HL-60 (cell line): ENCODE measurements at regions not wholly inside any gene's neighbourhood (a gene's known extent, or its start where the extent isn't known, plus 50 kb on each side); places are given as distances from the start of the nearest gene placed in this dataset.

Experiments
- TF ChIP-seq, protein P1 (sequence below): IDR thresholded peaks from one replicate; pipeline ENCODE4 v1.5.1; 2011; ENCODE audit warnings: low read length, control low read depth, inconsistent platforms; ENCODE audit not compliant: insufficient read depth
- TF ChIP-seq, protein P2 (sequence below): IDR thresholded peaks from 2 replicates; pipeline ENCODE4 v1.6.1; 2012; ENCODE audit warnings: low read depth; ENCODE audit not compliant: insufficient replicate concordance

DNA sequence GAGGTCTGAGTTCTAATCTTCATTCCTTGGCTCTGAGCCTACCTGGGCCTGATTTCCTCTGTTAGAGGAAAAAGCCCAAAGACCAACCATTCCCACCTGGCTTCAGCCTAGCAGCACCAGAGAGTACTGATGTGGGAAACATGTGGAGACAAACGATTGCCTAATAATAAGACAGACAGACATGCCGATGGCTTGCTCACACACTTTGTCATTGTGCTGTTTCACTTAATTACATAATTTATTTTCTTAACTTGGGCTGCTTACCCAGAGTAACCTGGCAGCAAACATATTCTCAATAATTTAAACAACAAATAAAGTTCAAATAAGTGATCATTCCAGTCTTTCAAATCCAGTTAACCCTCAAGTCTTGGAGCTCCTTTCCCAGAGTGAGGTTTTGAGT, 83.4 kb downstream of the MAF start:
- TF ChIP-seq, protein P1, sequence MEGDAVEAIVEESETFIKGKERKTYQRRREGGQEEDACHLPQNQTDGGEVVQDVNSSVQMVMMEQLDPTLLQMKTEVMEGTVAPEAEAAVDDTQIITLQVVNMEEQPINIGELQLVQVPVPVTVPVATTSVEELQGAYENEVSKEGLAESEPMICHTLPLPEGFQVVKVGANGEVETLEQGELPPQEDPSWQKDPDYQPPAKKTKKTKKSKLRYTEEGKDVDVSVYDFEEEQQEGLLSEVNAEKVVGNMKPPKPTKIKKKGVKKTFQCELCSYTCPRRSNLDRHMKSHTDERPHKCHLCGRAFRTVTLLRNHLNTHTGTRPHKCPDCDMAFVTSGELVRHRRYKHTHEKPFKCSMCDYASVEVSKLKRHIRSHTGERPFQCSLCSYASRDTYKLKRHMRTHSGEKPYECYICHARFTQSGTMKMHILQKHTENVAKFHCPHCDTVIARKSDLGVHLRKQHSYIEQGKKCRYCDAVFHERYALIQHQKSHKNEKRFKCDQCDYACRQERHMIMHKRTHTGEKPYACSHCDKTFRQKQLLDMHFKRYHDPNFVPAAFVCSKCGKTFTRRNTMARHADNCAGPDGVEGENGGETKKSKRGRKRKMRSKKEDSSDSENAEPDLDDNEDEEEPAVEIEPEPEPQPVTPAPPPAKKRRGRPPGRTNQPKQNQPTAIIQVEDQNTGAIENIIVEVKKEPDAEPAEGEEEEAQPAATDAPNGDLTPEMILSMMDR: no peak
- TF ChIP-seq, protein P2, sequence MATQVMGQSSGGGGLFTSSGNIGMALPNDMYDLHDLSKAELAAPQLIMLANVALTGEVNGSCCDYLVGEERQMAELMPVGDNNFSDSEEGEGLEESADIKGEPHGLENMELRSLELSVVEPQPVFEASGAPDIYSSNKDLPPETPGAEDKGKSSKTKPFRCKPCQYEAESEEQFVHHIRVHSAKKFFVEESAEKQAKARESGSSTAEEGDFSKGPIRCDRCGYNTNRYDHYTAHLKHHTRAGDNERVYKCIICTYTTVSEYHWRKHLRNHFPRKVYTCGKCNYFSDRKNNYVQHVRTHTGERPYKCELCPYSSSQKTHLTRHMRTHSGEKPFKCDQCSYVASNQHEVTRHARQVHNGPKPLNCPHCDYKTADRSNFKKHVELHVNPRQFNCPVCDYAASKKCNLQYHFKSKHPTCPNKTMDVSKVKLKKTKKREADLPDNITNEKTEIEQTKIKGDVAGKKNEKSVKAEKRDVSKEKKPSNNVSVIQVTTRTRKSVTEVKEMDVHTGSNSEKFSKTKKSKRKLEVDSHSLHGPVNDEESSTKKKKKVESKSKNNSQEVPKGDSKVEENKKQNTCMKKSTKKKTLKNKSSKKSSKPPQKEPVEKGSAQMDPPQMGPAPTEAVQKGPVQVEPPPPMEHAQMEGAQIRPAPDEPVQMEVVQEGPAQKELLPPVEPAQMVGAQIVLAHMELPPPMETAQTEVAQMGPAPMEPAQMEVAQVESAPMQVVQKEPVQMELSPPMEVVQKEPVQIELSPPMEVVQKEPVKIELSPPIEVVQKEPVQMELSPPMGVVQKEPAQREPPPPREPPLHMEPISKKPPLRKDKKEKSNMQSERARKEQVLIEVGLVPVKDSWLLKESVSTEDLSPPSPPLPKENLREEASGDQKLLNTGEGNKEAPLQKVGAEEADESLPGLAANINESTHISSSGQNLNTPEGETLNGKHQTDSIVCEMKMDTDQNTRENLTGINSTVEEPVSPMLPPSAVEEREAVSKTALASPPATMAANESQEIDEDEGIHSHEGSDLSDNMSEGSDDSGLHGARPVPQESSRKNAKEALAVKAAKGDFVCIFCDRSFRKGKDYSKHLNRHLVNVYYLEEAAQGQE: no peak
